Adrenal gland (tissue), 5 donors: ENCODE measurements at regions not wholly inside any gene's neighbourhood (a gene's known extent, or its start where the extent isn't known, plus 50 kb on each side); places are given as distances from the start of the nearest gene placed in this dataset.

Experiments used
- CTCF ChIP-seq, 6 experiments: fragments of 450-650 bp in 4 of 6; fragments of 200-600 bp in 2 of 6; sonication (generic) in 1 of 6; IDR thresholded peaks; 1 replicate in 5 of 6; 2 replicates in 1 of 6; pipeline versions ENCODE4 v1.5.1 to v1.8.0; 2016 to 2021; ENCODE audit warnings: antibody characterized with exemption in 6 of 6, mild to moderate bottlenecking in 2 of 6, moderate library complexity in 1 of 6
- POLR2A ChIP-seq, 2 donors: fragments of 450-650 bp; IDR thresholded peaks; one replicate each; pipeline ENCODE4 v1.6.1; 2017; ENCODE audit warnings: antibody characterized with exemption in 2 of 2, mild to moderate bottlenecking in 2 of 2, moderate library complexity in 1 of 2
- donor health status: DM: no; HTN: no; CAD: no.

GRCh38 chr12:114744691-114745090 is 60.7 kb upstream of the TBX3 start:
- TF ChIP-seq CTCF (IDR thresholded peaks at IDR 0.05) (no peak), POLR2A (IDR thresholded peaks at IDR 0.05) (no peak)
